ENCODE measurements at regions not wholly inside any gene's neighbourhood (a gene's known extent, or its start where the extent isn't known, plus 50 kb on each side); places are given as distances from the start of the nearest gene placed in this dataset.
A peak's percentile ranks its signal among the peaks of the same experiment; 100 is the strongest.

- no peak for DNase-seq (ENCODE audit: low read depth in 2 of 2)
Measured at GRCh38 chr4:41865306-41865980, 69.8 kb upstream of the TMEM33 start.

DNA sequence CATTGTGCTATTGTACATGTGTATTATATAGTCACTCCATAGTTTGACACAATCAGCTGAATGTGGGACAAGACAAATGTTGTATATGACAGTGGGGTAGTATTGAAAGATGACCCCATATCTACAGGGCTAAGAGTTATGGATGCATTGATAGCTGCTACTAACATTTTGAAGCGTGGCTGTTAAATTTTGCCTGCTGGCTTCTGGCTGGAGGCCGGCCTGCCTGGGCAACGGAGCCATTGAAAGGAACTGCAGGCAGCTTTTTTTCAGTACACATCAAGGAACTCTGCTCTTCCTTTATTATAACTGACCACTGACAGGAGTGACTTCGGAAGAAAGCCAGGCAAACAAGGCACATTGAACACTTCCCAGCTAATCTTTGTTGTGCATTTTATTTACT, 76.1 kb upstream of the TMEM33 start:
- DNase-seq (ENCODE audit: low read depth in 2 of 2), result no peak

DNA sequence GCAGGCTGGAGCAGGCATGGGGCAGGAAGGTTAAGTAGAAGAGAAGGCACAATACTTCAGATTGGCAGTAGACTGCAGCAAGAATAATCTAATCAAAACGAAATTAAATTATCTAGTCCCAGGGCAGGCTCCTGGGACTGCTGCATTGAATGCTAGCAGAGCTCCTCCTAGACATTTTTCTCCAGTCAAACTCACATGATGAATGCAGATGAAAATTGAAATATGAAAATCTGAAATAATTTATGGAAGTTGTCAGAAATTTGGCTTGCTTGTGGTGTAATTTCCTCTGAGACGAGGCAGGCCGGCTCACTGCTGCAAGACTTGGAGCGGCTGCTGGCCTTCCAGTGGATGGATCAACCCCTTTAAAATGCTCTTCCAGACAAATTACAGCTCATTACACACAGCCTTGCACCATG, 78.0 kb upstream of the TMEM33 start:
- no peak for DNase-seq (ENCODE audit: low read depth in 2 of 2)

- DNase-seq (ENCODE audit: low read depth in 2 of 2), result no peak
Measured at GRCh38 chr4:41856797-41857196, 78.4 kb upstream of the TMEM33 start.

- no peak for DNase-seq (ENCODE audit: low read depth in 2 of 2)
Measured at GRCh38 chr4:41853973-41854372, 81.3 kb upstream of the TMEM33 start.

DNA sequence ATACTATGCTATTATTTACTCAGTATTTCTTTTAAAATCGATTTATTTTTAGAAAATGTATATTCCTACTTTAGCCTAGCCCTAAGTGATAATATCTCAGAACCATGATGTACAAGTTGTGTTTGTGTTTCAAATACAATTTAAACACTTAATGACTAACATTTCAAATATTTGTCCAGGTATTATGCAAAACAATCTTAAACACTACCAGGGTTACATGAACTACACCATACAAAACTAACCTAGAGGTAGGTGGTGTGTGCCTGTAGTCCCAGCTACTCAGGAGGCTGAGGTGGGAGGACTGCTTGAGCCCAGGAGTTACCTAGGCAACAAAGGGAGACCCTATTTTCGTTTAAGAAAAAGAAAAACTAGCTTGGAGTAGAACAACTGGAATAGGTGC, 83.0 kb upstream of the TMEM33 start:
- no peak for DNase-seq (ENCODE audit: low read depth in 2 of 2)

DNA sequence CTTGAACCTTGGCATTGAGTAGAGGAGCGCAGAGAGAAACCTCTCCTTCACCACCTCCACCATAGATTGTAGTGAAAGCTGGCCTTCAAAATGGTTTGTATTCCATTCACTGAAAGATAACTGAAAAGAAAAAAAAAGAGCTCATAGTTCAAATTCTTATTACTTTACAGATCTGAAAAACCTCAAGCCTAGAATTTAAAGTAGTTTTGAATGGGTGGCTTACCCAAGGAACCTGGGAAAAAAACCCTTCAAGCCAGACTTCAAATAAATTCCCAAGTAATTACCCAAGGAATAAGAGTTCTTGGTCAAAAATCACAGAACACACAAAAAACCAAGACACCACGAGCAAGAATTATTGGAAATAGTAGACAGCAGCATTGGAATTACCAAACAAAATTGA, 83.6 kb upstream of the TMEM33 start:
- DNase-seq (ENCODE audit: low read depth in 2 of 2), result no peak

DNA sequence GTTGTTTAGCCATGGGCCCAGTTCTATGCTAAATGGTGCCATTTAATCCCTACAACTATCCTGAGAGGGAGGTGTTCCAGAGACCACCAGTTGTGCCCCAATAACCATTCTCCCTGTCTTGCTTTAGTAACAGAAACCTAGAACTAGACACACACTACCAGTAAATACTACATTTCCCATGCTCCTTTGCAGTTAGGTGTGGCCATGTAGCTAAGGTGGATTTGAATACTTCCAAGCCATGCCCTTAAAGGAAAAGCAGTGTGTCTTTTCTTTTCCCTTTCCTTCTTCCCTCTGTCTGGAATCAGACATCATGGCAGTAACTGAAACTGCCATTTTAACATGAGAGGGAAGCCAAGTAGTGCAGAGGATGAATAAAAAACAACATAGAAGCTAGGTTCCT, 90.9 kb upstream of the TMEM33 start:
- no peak for DNase-seq (ENCODE audit: low read depth in 2 of 2)

- DNase-seq (ENCODE audit: low read depth in 2 of 2), result no peak
Measured at GRCh38 chr4:41839916-41840854, 91.7 kb upstream of the PHOX2B start.

GRCh38 chr4:41838590-41838989, 90.1 kb upstream of the PHOX2B start:
- no peak for DNase-seq (ENCODE audit: low read depth in 2 of 2)

GRCh38 chr4:41835321-41835995, 86.9 kb upstream of the PHOX2B start:
- DNase-seq (ENCODE audit: low read depth in 2 of 2), result no peak

DNA sequence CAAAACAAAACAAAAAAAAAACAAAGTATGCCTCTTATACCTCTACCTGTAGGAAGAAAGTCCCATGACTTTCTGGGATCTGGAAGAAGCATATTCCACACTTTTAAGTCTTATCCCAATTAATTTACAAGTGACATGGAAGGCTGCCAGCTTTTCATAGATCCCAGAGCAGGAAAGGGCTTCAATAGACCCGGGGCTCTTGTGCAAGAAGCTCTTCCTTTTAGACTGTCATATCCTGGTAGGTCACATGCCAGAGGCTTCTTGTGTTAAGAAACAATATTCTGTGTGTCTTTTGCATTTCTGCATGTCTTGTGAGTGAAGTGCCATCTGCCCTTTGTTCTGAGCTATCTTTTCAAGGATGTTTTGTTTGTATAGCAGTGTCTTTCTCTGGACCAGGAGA, 84.4 kb upstream of the PHOX2B start:
- peak in 1 of 2 donors; percentile 3 for DNase-seq (ENCODE audit: low read depth in 2 of 2)

GRCh38 chr4:41822325-41822724, 73.8 kb upstream of the PHOX2B start:
- no peak for DNase-seq (ENCODE audit: low read depth in 2 of 2)

DNA sequence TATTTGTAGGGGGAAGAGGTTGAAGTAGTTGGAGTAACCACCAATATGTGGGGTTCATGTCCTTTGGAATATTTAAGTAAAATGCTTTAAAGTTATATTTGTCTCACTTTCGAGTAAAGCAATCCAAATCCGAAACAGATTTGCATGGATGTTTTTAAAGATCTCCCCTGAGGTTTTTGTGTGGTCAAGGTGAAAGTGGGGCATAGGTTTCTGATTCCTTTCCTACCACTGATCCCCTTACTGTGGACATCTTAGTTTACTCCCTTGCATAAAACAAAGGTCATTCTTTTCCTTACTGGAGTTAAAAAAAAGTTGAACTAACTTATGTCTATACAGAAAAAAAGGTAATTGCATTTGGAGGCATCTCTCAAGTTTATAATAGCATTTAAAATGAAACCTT, 71.9 kb upstream of the PHOX2B start:
- DNase-seq (ENCODE audit: low read depth in 2 of 2), result no peak

DNA sequence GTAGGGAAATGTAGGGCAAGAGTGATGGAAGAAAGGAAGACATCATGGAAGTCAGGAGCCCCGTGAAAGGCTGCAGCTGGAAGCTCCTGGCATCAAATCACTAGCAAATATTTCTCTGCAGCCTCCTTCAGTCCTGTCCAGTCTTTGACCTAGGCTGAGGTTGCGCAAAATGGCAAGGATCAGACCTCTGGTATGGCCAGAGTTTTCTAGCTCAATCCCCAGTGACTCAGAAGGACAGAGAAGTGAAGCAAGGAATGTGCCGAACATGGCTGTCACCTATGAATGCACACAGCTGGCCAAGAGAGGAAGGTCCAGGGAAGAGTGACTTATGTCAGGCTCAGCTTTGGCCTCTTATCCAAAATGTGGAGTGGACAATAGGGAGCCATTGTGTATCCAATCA, 71.1 kb upstream of the PHOX2B start:
- no peak for DNase-seq (ENCODE audit: low read depth in 2 of 2)

- DNase-seq (ENCODE audit: low read depth in 2 of 2), result no peak
Measured at GRCh38 chr4:41815473-41815872, 66.9 kb upstream of the PHOX2B start.

GRCh38 chr4:41814565-41814964, 66.0 kb upstream of the PHOX2B start:
- DNase-seq (ENCODE audit: low read depth in 2 of 2), result peak in 1 of 2 donors; percentile 7

- no peak for DNase-seq (ENCODE audit: low read depth in 2 of 2)
Measured at GRCh38 chr4:41806807-41807206, 58.3 kb upstream of the PHOX2B start.

GRCh38 chr4:41802590-41802989, 54.1 kb upstream of the PHOX2B start:
- DNase-seq (ENCODE audit: low read depth in 2 of 2), result no peak

DNA sequence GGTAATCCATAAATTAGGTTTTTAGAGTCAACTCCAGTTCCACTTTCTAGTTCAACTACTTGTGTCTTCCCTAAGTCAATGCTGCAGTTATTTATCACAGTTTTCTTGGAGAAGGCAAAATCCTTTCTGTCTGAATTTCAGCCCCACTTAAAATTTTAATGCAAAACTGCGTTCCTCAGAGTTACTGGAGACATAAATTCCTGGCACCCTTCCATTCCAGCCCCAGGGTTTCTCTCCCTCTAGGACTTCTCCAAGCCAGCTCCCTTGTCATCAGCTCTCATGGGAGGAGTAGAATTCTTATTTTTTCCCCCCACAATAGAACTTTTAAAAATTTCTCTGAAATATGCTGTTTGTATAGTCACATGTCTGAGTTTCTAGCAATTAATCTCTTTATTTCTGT, 50.6 kb upstream of the PHOX2B start:
- DNase-seq (ENCODE audit: low read depth in 2 of 2), result no peak
